OCI-LY3 (cell line): ENCODE measurements at regions not wholly inside any gene's neighbourhood (a gene's known extent, or its start where the extent isn't known, plus 50 kb on each side); places are given as distances from the start of the nearest gene placed in this dataset.

Experiments used
- H2AFZ ChIP-seq: fragments of 200-600, 300-600 bp; shearing (Covaris generic); 2 replicates; pipeline ENCODE4 v1.6.0; 2014; ENCODE audit warnings: antibody characterized with exemption, low read depth, low read length
- H3K27ac ChIP-seq: fragments of 200-600, 300-600 bp; sonication (generic); 2 replicates; pipeline ENCODE4 v1.5.1; 2014; ENCODE audit warnings: mild to moderate bottlenecking, low read length, moderate library complexity, mixed read lengths
- H3K27me3 ChIP-seq: fragments of 200-600, 300-600 bp; sonication (generic); 2 replicates; pipeline ENCODE4 v1.6.1; 2014; ENCODE audit warnings: low read depth, low read length, mixed read lengths
- H3K36me3 ChIP-seq: fragments of 200-600, 300-600 bp; sonication (generic); replicated peaks from 2 replicates; pipeline ENCODE3; 2014; ENCODE audit warnings: low read depth, low read length, mixed read lengths
- H3K4me1 ChIP-seq: fragments of 300-600, 200-600 bp; sonication (generic); 2 replicates; pipeline ENCODE4 v1.6.1; 2014; ENCODE audit warnings: low read length, mixed read lengths
- H3K4me2 ChIP-seq: fragments of 200-600, 300-600 bp; sonication (generic); 2 replicates; pipeline ENCODE4 v1.6.1; 2014; ENCODE audit warnings: low read length, mixed read lengths
- H3K4me3 ChIP-seq: fragments of 300-600, 200-600 bp; sonication (generic); 2 replicates; pipeline ENCODE4 v1.5.1; 2014; ENCODE audit warnings: antibody characterized with exemption, mild to moderate bottlenecking, low read length, moderate library complexity
- H3K79me2 ChIP-seq: fragments of 300-600, 200-600 bp; shearing (Covaris generic); 2 replicates; pipeline ENCODE4 v1.6.1; 2014; ENCODE audit warnings: mild to moderate bottlenecking, low read length, mixed read lengths
- H3K9ac ChIP-seq: fragments of 300-600, 200-600 bp; shearing (Covaris generic); 2 replicates; pipeline ENCODE4 v1.6.0; 2014; ENCODE audit warnings: mild to moderate bottlenecking, low read length, moderate library complexity
- H3K9me3 ChIP-seq: fragments of 200-600, 300-600 bp; shearing (Covaris generic); 2 replicates; pipeline ENCODE4 v1.6.1; 2014; ENCODE audit warnings: low read length, mixed read lengths; ENCODE audit not compliant: insufficient read depth
- H4K20me1 ChIP-seq: fragments of 200-600, 300-600 bp; sonication (generic); 2 replicates; pipeline ENCODE4 v1.6.1; 2016; ENCODE audit warnings: low read length, mixed read lengths; ENCODE audit not compliant: insufficient read depth
- EZH2phosphoT487 ChIP-seq: fragments of 200-600 bp; shearing (Covaris generic); IDR thresholded peaks from 2 replicates; pipeline ENCODE4 v1.6.1; 2018; ENCODE audit warnings: antibody characterized with exemption, mixed run types, low read depth
- TF ChIP-seq, protein P1 (sequence below): fragments of 200-600, 300-600 bp; sonication (generic); IDR thresholded peaks from 2 replicates; pipeline ENCODE4 v1.5.1; 2014; ENCODE audit warnings: antibody characterized with exemption, low read length, low read depth

DNA sequence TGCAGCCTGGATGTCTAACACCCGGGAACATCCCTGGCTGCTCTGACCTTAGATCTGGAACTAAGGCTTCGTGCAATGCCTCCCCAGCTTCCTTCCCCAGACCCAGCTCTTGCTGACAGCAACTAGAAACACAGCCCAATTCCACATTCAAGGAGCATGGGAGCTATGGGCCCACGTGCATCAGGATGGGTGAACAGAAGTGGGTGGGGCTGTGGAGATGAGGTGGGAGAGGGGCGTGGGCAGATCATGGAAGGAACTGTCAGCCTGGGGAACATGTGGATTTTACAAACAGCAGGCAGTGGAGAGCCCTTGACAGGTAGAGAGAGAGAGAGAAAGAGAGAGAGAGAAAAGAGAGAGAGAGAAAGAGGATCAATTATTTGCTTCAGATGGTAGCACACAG, 231.6 kb downstream of the MATN1 start:
- Histone ChIP-seq H3K79me2 (no peaks in the 10 kb centered on the region), H3K4me3 (no peak overlapping the region), H3K9me3 (no peaks in the 10 kb centered on the region), H3K9ac (no peak overlapping the region), H2AFZ (no peak overlapping the region), H4K20me1 (no peaks in the 10 kb centered on the region), H3K4me2 (no peak overlapping the region), H3K4me1 (no peaks in the 10 kb centered on the region), H3K27ac (no peak overlapping the region), H3K27me3 (no peaks in the 10 kb centered on the region), H3K36me3 (no peaks in the 10 kb centered on the region)
- TF ChIP-seq, protein P1, sequence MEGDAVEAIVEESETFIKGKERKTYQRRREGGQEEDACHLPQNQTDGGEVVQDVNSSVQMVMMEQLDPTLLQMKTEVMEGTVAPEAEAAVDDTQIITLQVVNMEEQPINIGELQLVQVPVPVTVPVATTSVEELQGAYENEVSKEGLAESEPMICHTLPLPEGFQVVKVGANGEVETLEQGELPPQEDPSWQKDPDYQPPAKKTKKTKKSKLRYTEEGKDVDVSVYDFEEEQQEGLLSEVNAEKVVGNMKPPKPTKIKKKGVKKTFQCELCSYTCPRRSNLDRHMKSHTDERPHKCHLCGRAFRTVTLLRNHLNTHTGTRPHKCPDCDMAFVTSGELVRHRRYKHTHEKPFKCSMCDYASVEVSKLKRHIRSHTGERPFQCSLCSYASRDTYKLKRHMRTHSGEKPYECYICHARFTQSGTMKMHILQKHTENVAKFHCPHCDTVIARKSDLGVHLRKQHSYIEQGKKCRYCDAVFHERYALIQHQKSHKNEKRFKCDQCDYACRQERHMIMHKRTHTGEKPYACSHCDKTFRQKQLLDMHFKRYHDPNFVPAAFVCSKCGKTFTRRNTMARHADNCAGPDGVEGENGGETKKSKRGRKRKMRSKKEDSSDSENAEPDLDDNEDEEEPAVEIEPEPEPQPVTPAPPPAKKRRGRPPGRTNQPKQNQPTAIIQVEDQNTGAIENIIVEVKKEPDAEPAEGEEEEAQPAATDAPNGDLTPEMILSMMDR, result no peak
- TF ChIP-seq EZH2phosphoT487, result no peak

DNA sequence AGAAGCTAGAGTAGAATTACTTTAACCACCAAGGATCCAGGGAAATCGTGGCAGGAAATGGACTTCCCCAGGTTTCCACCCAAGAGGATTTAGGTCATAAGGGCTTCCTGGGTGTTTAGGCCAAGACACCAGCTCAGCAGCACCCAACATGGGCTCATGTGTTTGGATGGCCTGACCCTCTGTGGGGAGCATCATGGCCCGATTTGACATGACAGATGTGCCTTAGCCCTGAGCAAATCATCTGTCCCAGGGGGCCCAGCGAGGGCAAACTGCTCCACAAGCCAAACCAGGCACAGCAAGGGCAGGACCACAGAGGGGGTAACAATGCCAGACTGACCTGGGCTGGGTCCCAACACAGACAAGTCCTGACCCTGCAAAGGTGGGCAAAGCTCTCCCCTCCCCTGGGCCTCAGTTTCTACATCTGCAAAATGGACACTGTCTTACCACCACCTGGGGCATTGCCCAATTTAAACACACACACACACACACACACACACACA, 232.8 kb downstream of the MATN1 start:
- Histone ChIP-seq H3K4me3 (no peak overlapping the region), H3K9ac (no peak overlapping the region), H3K79me2 (no peaks in the 10 kb centered on the region), H3K4me2 (no peak overlapping the region), H3K27ac (no peak overlapping the region), H4K20me1 (no peaks in the 10 kb centered on the region), H3K9me3 (no peaks in the 10 kb centered on the region), H3K4me1 (no peaks in the 10 kb centered on the region), H2AFZ (no peak overlapping the region), H3K27me3 (no peaks in the 10 kb centered on the region), H3K36me3 (no peaks in the 10 kb centered on the region)
- TF ChIP-seq EZH2phosphoT487, result no peak
- TF ChIP-seq, protein P1, result no peak

DNA sequence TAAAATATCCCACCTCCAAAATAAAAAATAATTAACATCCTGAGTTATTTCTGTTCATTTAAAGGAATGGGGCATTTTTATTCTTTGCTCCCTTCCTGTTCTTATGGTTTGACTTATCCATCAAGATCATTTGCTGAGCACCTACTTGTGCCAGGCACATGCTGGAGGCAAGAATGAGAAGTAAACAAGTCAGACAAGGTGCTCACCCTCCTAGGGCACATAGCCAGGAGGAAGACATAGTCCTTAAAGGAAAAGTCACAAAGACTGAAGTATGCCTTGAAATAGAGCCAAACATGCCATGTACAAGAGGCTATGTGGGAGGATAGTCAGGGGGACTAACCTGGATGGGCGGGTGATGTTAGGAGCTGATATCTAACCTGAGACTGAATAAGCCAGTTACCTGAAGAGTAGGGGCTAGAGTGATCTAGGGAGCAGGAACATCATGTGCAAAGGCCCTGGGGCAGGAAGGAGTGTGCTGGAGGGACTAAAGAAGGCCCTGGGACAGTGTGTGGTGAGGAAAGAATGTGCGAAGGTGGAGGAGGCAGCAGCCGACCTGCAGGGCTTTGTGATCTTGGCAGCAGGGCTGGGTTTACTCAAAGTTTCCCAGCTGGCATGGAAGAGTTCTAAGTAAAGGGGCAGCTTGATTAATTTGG, 233.5 kb downstream of the MATN1 start:
- H4K20me1 ChIP-seq, result no peaks in the 10 kb centered on the region
- H3K9me3 ChIP-seq, result no peaks in the 10 kb centered on the region

DNA sequence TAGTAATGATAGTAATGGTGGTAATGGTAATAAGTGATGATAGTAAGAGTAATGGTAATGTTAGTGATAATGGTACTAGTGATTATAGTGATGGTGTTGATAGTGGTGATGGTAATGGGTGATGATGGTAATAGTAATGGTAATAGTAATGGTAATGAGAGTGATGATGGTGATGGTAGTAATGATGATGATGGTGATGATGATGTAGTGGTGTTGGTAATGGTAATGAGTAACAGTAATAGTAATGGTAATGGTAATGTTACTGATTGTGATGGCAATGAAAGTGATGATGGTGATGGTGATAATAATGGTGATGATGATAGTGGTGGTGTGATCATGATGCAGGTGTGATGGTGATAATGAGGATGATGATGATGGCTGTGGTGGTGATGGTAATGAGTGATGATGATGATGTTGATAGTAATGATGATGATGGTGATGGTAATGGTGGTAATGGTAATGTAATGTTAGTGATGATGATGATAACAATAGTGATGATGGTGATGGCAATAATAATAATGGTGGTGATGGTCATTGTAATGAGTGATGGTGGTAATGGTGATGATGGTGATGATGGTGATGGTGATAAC, 235.0 kb downstream of the MATN1 start:
- Histone ChIP-seq H3K4me2 (no peak overlapping the region), H3K79me2 (no peaks in the 10 kb centered on the region), H3K9ac (no peak overlapping the region), H4K20me1 (no peaks in the 10 kb centered on the region), H3K4me1 (no peaks in the 10 kb centered on the region), H3K27me3 (no peaks in the 10 kb centered on the region), H2AFZ (no peak overlapping the region), H3K4me3 (no peak overlapping the region), H3K27ac (no peak overlapping the region), H3K36me3 (no peaks in the 10 kb centered on the region), H3K9me3 (no peaks in the 10 kb centered on the region)
- TF ChIP-seq EZH2phosphoT487, result no peak
- TF ChIP-seq, protein P1, result no peak

More for the DNA sequence above, 233.5 kb downstream of the MATN1 start:
- Histone ChIP-seq H3K36me3 (no peaks in the 10 kb centered on the region), H3K4me3 (no peak overlapping the region), H2AFZ (no peak overlapping the region), H3K27ac (no peak overlapping the region), H3K4me1 (no peaks in the 10 kb centered on the region), H3K27me3 (no peaks in the 10 kb centered on the region), H3K79me2 (no peaks in the 10 kb centered on the region), H3K4me2 (no peak overlapping the region), H3K9ac (no peak overlapping the region)
- TF ChIP-seq EZH2phosphoT487, result no peak
- TF ChIP-seq, protein P1, result no peak
